ENCODE measurements at regions not wholly inside any gene's neighbourhood (a gene's known extent, or its start where the extent isn't known, plus 50 kb on each side); places are given as distances from the start of the nearest gene placed in this dataset.

- no peak overlapping the region for H3K27ac Mint-ChIP-seq
- peaks cover 22% of the 10 kb centered on the region for H3K9me3 Mint-ChIP-seq (ENCODE audit: low read depth)
- TF ChIP-seq, protein P1, sequence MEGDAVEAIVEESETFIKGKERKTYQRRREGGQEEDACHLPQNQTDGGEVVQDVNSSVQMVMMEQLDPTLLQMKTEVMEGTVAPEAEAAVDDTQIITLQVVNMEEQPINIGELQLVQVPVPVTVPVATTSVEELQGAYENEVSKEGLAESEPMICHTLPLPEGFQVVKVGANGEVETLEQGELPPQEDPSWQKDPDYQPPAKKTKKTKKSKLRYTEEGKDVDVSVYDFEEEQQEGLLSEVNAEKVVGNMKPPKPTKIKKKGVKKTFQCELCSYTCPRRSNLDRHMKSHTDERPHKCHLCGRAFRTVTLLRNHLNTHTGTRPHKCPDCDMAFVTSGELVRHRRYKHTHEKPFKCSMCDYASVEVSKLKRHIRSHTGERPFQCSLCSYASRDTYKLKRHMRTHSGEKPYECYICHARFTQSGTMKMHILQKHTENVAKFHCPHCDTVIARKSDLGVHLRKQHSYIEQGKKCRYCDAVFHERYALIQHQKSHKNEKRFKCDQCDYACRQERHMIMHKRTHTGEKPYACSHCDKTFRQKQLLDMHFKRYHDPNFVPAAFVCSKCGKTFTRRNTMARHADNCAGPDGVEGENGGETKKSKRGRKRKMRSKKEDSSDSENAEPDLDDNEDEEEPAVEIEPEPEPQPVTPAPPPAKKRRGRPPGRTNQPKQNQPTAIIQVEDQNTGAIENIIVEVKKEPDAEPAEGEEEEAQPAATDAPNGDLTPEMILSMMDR (IDR thresholded peaks at IDR 0.05; ENCODE audit: unreplicated experiment), result no peak
- H3K27me3 Mint-ChIP-seq, result no peaks in the 10 kb centered on the region
- no peak for DNase-seq (ENCODE audit: low spot score, unreplicated experiment)
- no peaks in the 10 kb centered on the region for H3K36me3 Mint-ChIP-seq (ENCODE audit: insufficient read depth)
- no peaks in the 10 kb centered on the region for H3K4me1 Mint-ChIP-seq (ENCODE audit: low read depth)
- no peak overlapping the region for H3K4me3 Mint-ChIP-seq (ENCODE audit: low read depth)
Observed at GRCh38 chr7:120110169-120110568, 162.8 kb upstream of the KCND2 start.

- no peak overlapping the region for H3K4me3 Mint-ChIP-seq (ENCODE audit: low read depth)
- H3K27ac Mint-ChIP-seq, result no peak overlapping the region
- no peaks in the 10 kb centered on the region for H3K36me3 Mint-ChIP-seq (ENCODE audit: insufficient read depth)
- TF ChIP-seq, protein P1 (IDR thresholded peaks at IDR 0.05; ENCODE audit: unreplicated experiment), result no peak
- no peak for DNase-seq (ENCODE audit: low spot score, unreplicated experiment)
- no peaks in the 10 kb centered on the region for H3K4me1 Mint-ChIP-seq (ENCODE audit: low read depth)
- H3K9me3 Mint-ChIP-seq (ENCODE audit: low read depth), result peaks cover 31% of the 10 kb centered on the region
- no peaks in the 10 kb centered on the region for H3K27me3 Mint-ChIP-seq
Observed at GRCh38 chr7:120114626-120115025, 158.3 kb upstream of the KCND2 start.

DNA sequence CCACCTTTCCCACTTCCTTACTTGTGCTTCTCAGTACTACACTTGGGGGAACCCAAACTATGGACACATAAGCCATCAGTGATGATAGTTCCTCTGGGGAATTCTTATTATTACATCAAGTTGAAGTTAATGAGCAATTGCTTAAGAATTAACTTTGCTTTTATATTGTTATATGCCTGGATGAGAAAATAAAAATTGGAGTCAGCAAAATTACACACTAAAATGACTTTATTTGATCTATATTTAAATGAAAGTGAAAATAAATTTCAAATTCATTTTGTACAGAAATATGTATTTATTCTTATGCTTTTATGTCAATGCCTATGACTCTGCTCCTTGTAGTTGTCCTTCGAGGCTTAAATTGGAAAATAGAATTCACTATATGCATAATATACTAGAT is 149.4 kb upstream of the KCND2 start:
- H3K4me3 Mint-ChIP-seq (ENCODE audit: low read depth), result no peak overlapping the region
- H3K9me3 Mint-ChIP-seq (ENCODE audit: low read depth), result peaks cover 3% of the 10 kb centered on the region
- DNase-seq (ENCODE audit: low spot score, unreplicated experiment), result no peak
- no peaks in the 10 kb centered on the region for H3K36me3 Mint-ChIP-seq (ENCODE audit: insufficient read depth)
- H3K27ac Mint-ChIP-seq, result no peak overlapping the region
- no peaks in the 10 kb centered on the region for H3K4me1 Mint-ChIP-seq (ENCODE audit: low read depth)
- no peaks in the 10 kb centered on the region for H3K27me3 Mint-ChIP-seq
- TF ChIP-seq, protein P1 (IDR thresholded peaks at IDR 0.05; ENCODE audit: unreplicated experiment), result no peak

GRCh38 chr7:120131096-120131839 is 141.7 kb upstream of the KCND2 start:
- H3K4me1 Mint-ChIP-seq (ENCODE audit: low read depth), result no peaks in the 10 kb centered on the region

DNA sequence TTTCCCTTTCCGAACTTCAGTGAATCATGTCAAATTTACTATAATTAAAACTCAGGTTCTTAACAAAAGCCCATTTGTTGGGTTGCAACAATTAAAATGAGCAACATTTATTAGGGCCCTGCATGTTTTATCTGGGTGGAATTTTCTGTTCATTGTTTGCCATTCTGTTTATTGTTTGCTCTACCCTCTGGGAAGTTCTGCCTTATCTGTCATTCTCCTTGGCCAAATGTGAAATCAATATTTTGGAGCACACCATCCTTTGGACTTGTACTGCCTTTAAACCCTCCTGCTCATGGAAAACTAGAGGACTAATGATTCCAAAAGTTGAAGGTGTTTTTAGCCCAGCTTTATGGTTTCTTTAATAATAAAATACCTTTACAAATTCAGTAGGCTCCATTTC is 134.5 kb upstream of the KCND2 start:
- H3K36me3 Mint-ChIP-seq (ENCODE audit: insufficient read depth), result peaks cover 1% of the 10 kb centered on the region
- no peaks in the 10 kb centered on the region for H3K27me3 Mint-ChIP-seq
- peaks cover 17% of the 10 kb centered on the region for H3K4me1 Mint-ChIP-seq (ENCODE audit: low read depth)
- H3K9me3 Mint-ChIP-seq (ENCODE audit: low read depth), result peaks cover 17% of the 10 kb centered on the region
- TF ChIP-seq, protein P1 (IDR thresholded peaks at IDR 0.05; ENCODE audit: unreplicated experiment), result no peak
- no peak overlapping the region for H3K4me3 Mint-ChIP-seq (ENCODE audit: low read depth)
- no peak overlapping the region for H3K27ac Mint-ChIP-seq
- DNase-seq (ENCODE audit: low spot score, unreplicated experiment), result no peak

More at GRCh38 chr7:120131096-120131839, 141.7 kb upstream of the KCND2 start:
- H3K9me3 Mint-ChIP-seq (ENCODE audit: low read depth), result peaks cover 18% of the 10 kb centered on the region
- no peak overlapping the region for H3K4me3 Mint-ChIP-seq (ENCODE audit: low read depth)
- TF ChIP-seq, protein P1 (IDR thresholded peaks at IDR 0.05; ENCODE audit: unreplicated experiment), result no peak
- H3K27ac Mint-ChIP-seq, result no peak overlapping the region
- peaks cover 1% of the 10 kb centered on the region for H3K36me3 Mint-ChIP-seq (ENCODE audit: insufficient read depth)
- DNase-seq (ENCODE audit: low spot score, unreplicated experiment), result no peak
- H3K27me3 Mint-ChIP-seq, result no peaks in the 10 kb centered on the region
